Heart left ventricle (tissue), 16 donors: ENCODE measurements at regions not wholly inside any gene's neighbourhood (a gene's known extent, or its start where the extent isn't known, plus 50 kb on each side); places are given as distances from the start of the nearest gene placed in this dataset.

Experiments used
- ATAC-seq, 4 donors: fragments of 200-7000 bp; cut with Tn5 transposase; one replicate each; pipeline ENCODE4 v1.9.1; 2020 to 2022; ENCODE audit warnings: moderate library complexity in 4 of 4, mild to moderate bottlenecking in 3 of 4, moderate number of reproducible peaks in 1 of 4
- DNase-seq, 5 donors: peaks; one replicate each; pipeline ENCODE4 v3.0.0-alpha.2; 2020
- H3K27ac ChIP-seq, 12 donors: fragments of 200-600 bp; sonication (generic) in 4 of 12; one replicate each; pipeline versions ENCODE4 v1.5.0 to v1.8.0; 2016 to 2022; ENCODE audit warnings: mild to moderate bottlenecking in 2 of 12
- H3K27me3 ChIP-seq, 9 donors: fragments of 200-600 bp; sonication (generic) in 2 of 9; one replicate each; pipeline versions ENCODE4 v1.5.1 to v1.8.0; 2016 to 2022; ENCODE audit warnings: mild to moderate bottlenecking in 3 of 9
- H3K36me3 ChIP-seq, 9 donors: fragments of 200-600 bp; sonication (generic) in 2 of 9; one replicate each; pipeline versions ENCODE4 v1.5.0 to v1.8.0; 2018 to 2022; ENCODE audit warnings: mild to moderate bottlenecking in 2 of 9
- H3K4me1 ChIP-seq, 12 donors: fragments of 200-600 bp; sonication (generic) in 4 of 12; one replicate each; pipeline versions ENCODE4 v1.5.0 to v1.8.0; 2016 to 2022; ENCODE audit warnings: mild to moderate bottlenecking in 3 of 12
- H3K4me3 ChIP-seq, 12 donors: fragments of 200-600 bp; sonication (generic) in 4 of 12; one replicate each; pipeline versions ENCODE4 v1.5.0 to v1.8.0; 2017 to 2022; ENCODE audit warnings: mild to moderate bottlenecking in 9 of 12, moderate library complexity in 4 of 12
- H3K9me3 ChIP-seq, 12 donors: fragments of 200-600 bp; sonication (generic) in 4 of 12; one replicate each; pipeline versions ENCODE4 v1.5.0 to v1.8.0; 2016 to 2022; ENCODE audit warnings: mild to moderate bottlenecking in 1 of 12
- POLR2A ChIP-seq, 2 donors: fragments of 450-650 bp; IDR thresholded peaks; one replicate each; pipeline ENCODE4 v1.6.1; 2017; ENCODE audit warnings: antibody characterized with exemption in 2 of 2, mild to moderate bottlenecking in 2 of 2, moderate library complexity in 2 of 2
- WGBS, 4 donors: extraction: QIAGEN DNeasy Blood & Tissue Kit in 2 of 4; methylation state at CpG; one replicate each; pipeline versions ENCODE4 v1.1.5 to v1.1.7; 2013 to 2018; 5-methylcytosine and 5-hydroxymethylcytosine counted together
- intact Hi-C, 10 donors: fragments of 100-400 bp; cut with DNase I; formaldehyde crosslinking; loops; one replicate each; pipeline versions ENCODE4 v1.11.1 to v1.14.2; 2022
- TF ChIP-seq, protein P1 (sequence below), 12 donors: fragments of 200-600 bp; sonication (generic) in 4 of 12; IDR thresholded peaks; one replicate each; pipeline versions ENCODE4 v1.5.0 to v1.8.0; 2018 to 2022; ENCODE audit warnings: antibody characterized with exemption in 12 of 12, mild to moderate bottlenecking in 5 of 12
- donor health status: ischemic (EF 13 %, LVEDD 7.1; RV severe dilation, severe dysfunction).
- donor health status: healthy with polysubstance abuse.
- donor health status: DM: no; HTN: yes; CAD: no.
- donor health status: DM: no; HTN: no; CAD: no.
- donor health status: ischemic (EF 25% LVEDD 6.9; RV normal size, moderate dysfunction).
- donor health status: ischemic (EF 25% LVEDD 5.7; RV mildly dilated, moderate dysfunction).
- donor health status: healthy.
- donor health status: DM: yes; HTN: yes; CAD: no.
- donor health status: ischemic (EF 35%, LVEDD 5.7; RV mildly dilated, moderate dysfunction).
- donor health status: nonischemic (EF 11% LVEDD 7.7; RV severe dilation, severe dysfunction).
- donor health status: DM: yes; HTN: yes; CAD: no.
- donor health status: PGD.
- donor health status: ischemic (EF 29% LVEDD 5.4; RV normal size, mild dysfunction).
- donor health status: nonischemic (EF 23%, LVEDD 6.1; RV moderate dilation, normal function).

DNA sequence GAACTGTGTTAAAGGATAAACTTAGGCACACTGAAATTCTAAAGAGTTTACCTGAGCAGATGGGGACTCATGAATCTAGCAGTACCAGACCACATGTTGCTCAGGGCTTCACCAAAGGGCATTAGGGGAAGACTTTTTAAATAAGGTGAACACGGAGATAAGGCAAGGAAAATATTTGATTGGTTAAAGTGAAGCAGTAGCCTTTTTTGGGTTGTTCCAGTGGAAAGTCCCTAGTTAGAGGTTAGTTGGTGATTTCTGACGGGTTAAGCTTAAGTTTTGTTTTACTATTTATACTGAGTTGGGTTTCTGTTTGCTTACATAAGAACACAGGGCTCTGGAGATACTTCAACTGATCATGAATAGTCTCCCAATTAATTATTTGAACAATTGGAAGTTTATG, 722.5 kb downstream of the SOCS6 start:
- WGBS, 4 donors = 82 to 91% (median 88%) methylated on average over 2 of the region's 2 CpGs
- intact Hi-C loops = no loop called here
- TF ChIP-seq, protein P1, sequence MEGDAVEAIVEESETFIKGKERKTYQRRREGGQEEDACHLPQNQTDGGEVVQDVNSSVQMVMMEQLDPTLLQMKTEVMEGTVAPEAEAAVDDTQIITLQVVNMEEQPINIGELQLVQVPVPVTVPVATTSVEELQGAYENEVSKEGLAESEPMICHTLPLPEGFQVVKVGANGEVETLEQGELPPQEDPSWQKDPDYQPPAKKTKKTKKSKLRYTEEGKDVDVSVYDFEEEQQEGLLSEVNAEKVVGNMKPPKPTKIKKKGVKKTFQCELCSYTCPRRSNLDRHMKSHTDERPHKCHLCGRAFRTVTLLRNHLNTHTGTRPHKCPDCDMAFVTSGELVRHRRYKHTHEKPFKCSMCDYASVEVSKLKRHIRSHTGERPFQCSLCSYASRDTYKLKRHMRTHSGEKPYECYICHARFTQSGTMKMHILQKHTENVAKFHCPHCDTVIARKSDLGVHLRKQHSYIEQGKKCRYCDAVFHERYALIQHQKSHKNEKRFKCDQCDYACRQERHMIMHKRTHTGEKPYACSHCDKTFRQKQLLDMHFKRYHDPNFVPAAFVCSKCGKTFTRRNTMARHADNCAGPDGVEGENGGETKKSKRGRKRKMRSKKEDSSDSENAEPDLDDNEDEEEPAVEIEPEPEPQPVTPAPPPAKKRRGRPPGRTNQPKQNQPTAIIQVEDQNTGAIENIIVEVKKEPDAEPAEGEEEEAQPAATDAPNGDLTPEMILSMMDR (IDR thresholded peaks at IDR 0.05) = no peak
- TF ChIP-seq POLR2A (IDR thresholded peaks at IDR 0.05) = no peak
- Histone ChIP-seq H3K27ac (no peak overlapping the region), H3K27me3 (no peaks in the 10 kb centered on the region), H3K4me3 (no peak overlapping the region), H3K36me3 (no peaks in the 10 kb centered on the region), H3K4me1 (no peaks in the 10 kb centered on the region), H3K9me3 (peaks cover 0 to 9% (median 0%) of the 10 kb centered on the region in 12 donors)
- DNase-seq (no peak), ATAC-seq (no peak)

DNA sequence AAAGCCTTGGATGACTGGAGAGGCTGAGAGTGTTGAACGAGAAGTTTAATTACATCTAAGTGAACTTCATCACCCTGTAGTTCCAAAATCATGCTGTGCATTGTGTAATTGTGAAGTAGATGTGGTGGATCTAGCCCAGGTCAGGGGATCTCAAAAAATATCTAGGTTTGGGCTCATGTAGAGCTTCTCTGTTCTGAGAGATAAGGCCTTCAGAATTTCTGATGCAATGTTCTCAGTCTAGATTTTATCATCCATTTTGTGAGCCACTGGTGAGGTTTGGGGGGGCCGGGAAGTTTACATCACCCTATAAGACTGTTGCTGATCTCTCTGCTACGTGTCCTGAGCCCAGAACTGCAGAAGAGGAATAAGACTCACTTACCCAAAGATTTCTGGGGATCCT, 719.4 kb downstream of the SOCS6 start:
- TF ChIP-seq POLR2A (IDR thresholded peaks at IDR 0.05) = no peak
- TF ChIP-seq, protein P1 (IDR thresholded peaks at IDR 0.05) = no peak
- ATAC-seq = no peak
- Histone ChIP-seq H3K36me3 (no peaks in the 10 kb centered on the region), H3K4me1 (no peaks in the 10 kb centered on the region), H3K27ac (no peak overlapping the region), H3K4me3 (no peak overlapping the region), H3K27me3 (no peaks in the 10 kb centered on the region), H3K9me3 (no peaks in the 10 kb centered on the region)
- intact Hi-C loops = no loop called here
- WGBS, 4 donors = 59 to 77% (median 75%) methylated on average over 3 of the region's 3 CpGs
- no peak for DNase-seq

DNA sequence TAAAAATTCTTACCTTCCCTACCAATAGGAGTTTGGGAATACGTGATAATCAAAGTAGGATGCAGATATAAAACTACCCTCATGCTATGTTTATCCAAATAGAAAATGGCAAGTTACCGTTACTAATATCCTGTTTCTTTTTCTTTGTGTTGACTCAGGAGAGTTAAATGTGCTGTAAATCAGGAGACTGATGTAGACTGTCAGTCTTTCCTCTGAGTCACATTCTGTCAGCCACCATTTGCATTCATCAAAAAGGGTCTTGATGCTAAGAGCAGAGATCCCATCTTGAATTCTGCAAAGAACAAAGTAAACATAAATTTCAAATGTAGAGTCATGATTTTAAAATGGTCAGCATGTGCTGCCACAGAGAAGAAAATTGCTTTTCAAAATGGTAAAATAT, 712.8 kb downstream of the SOCS6 start:
- intact Hi-C loops = no loop called here
- no peak for DNase-seq
- Histone ChIP-seq H3K27me3 (no peaks in the 10 kb centered on the region), H3K4me3 (no peak overlapping the region), H3K36me3 (no peaks in the 10 kb centered on the region), H3K27ac (no peak overlapping the region), H3K4me1 (no peaks in the 10 kb centered on the region), H3K9me3 (no peaks in the 10 kb centered on the region)
- TF ChIP-seq POLR2A (IDR thresholded peaks at IDR 0.05) = no peak
- TF ChIP-seq, protein P1 (IDR thresholded peaks at IDR 0.05) = no peak
- no peak for ATAC-seq
- 61 to 78% (median 72%) methylated on average over 2 of the region's 2 CpGs for WGBS, 4 donors

DNA sequence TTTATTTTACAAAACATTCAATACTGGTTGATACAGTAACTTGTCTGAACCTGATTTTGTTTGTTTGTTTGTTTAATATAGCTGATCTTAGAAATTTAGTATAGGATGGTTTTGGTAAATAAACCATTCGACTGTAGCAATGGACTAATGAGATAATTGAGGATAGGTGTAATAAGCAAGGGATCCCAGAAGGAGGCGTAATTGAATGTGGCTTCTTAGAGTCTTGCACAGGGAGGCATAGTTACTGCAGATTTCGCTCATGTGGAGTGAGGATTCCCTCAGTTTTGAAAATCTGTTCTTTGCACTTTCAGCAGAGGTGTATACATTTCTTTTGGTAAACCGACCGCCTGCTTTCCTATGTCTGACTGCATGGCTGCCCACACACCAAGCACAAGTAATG, 709.6 kb downstream of the SOCS6 start:
- intact Hi-C loops = no loop called here
- H3K27me3 ChIP-seq = no peaks in the 10 kb centered on the region
- no peak overlapping the region for H3K27ac ChIP-seq
- no peak overlapping the region for H3K4me3 ChIP-seq
- no peaks in the 10 kb centered on the region for H3K4me1 ChIP-seq
- ATAC-seq = no peak
- TF ChIP-seq, protein P1 (IDR thresholded peaks at IDR 0.05) = no peak
- TF ChIP-seq POLR2A (IDR thresholded peaks at IDR 0.05) = no peak
- no peak for DNase-seq
- no peaks in the 10 kb centered on the region for H3K36me3 ChIP-seq
- H3K9me3 ChIP-seq = peaks cover 0 to 10% (median 0%) of the 10 kb centered on the region in 12 donors
- 79 to 84% (median 81%) methylated on average over 5 of the region's 5 CpGs for WGBS, 4 donors
